ENCODE measurements at regions not wholly inside any gene's neighbourhood (a gene's known extent, or its start where the extent isn't known, plus 50 kb on each side); places are given as distances from the start of the nearest gene placed in this dataset.

- TF ChIP-seq, protein P1, sequence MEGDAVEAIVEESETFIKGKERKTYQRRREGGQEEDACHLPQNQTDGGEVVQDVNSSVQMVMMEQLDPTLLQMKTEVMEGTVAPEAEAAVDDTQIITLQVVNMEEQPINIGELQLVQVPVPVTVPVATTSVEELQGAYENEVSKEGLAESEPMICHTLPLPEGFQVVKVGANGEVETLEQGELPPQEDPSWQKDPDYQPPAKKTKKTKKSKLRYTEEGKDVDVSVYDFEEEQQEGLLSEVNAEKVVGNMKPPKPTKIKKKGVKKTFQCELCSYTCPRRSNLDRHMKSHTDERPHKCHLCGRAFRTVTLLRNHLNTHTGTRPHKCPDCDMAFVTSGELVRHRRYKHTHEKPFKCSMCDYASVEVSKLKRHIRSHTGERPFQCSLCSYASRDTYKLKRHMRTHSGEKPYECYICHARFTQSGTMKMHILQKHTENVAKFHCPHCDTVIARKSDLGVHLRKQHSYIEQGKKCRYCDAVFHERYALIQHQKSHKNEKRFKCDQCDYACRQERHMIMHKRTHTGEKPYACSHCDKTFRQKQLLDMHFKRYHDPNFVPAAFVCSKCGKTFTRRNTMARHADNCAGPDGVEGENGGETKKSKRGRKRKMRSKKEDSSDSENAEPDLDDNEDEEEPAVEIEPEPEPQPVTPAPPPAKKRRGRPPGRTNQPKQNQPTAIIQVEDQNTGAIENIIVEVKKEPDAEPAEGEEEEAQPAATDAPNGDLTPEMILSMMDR (conservative IDR thresholded peaks at IDR 0.05; ENCODE audit: low read depth, low read length): no peak
- no peak for TF ChIP-seq EZH2 (IDR thresholded peaks at IDR 0.05; ENCODE audit: borderline replicate concordance, low read depth, low read length, poor library complexity, severe bottlenecking)
These were observed 186.9 kb downstream of the OLFM4 start for GRCh38 chr13:53215563-53215962.

Data from A673 (cell line).